Activated CD4-positive, alpha-beta T cell treated with anti-CD3 and anti-CD28 coated beads, Interleukin-2, amount 10 ng/mL, durations not matched to agents 7 days and 5 days (primary cell): ENCODE measurements at regions not wholly inside any gene's neighbourhood (a gene's known extent, or its start where the extent isn't known, plus 50 kb on each side); places are given as distances from the start of the nearest gene placed in this dataset.
"Not testable (repeated sequence)": the region's sequence is repeated elsewhere in the genome, so short reads cannot be mapped to it uniquely, and the experiment has no call there.

Source experiments
- CTCF ChIA-PET: fragments of 350-600 bp; sonication (Branson Sonifier 250); formaldehyde crosslinking; loops from one replicate; lab custom pipeline; 2021; ENCODE audit warnings: antibody characterized with exemption; lab: Charles Lee
- POLR2A ChIA-PET: fragments of 350-600 bp; sonication (Branson Sonifier 250); formaldehyde crosslinking; loops from one replicate; lab custom pipeline; 2021; ENCODE audit warnings: antibody characterized with exemption; lab: Charles Lee
- DNase-seq: peaks from one replicate; pipeline ENCODE4 v3.0.0-alpha.2; 2020
- H3K27ac Mint-ChIP-seq: one replicate; pipeline ENCODE4 v1.8.0; 2021; ENCODE audit warnings: mild to moderate bottlenecking, moderate library complexity, mixed read lengths
- H3K27me3 Mint-ChIP-seq: one replicate; pipeline ENCODE4 v1.8.0; 2021; ENCODE audit warnings: mixed read lengths
- H3K36me3 Mint-ChIP-seq: one replicate; pipeline ENCODE4 v1.8.0; 2021; ENCODE audit warnings: low read depth, mixed read lengths
- H3K4me1 Mint-ChIP-seq: one replicate; pipeline ENCODE4 v1.8.0; 2021; ENCODE audit warnings: mixed read lengths
- H3K4me3 Mint-ChIP-seq: one replicate; pipeline ENCODE4 v1.8.0; 2021; ENCODE audit warnings: mild to moderate bottlenecking, moderate library complexity, mixed read lengths
- H3K9me3 Mint-ChIP-seq: one replicate; pipeline ENCODE4 v1.8.0; 2021; ENCODE audit warnings: mixed read lengths

- DNase-seq = no peak
- no peaks in the 10 kb centered on the region for H3K9me3 Mint-ChIP-seq
- H3K4me3 Mint-ChIP-seq = no peak overlapping the region
- H3K27ac Mint-ChIP-seq = no peak overlapping the region
- ChIA-PET CTCF (interaction anchor here (0.7 to 1.2 kb wide), 2 partner anchors 13 to 32 kb away, joined by 3 read pairs; no protein-coding TSS in a partner anchor), POLR2A (no interaction called here)
- H3K27me3 Mint-ChIP-seq = no peaks in the 10 kb centered on the region
- H3K4me1 Mint-ChIP-seq = peaks cover 7% of the 10 kb centered on the region
- H3K36me3 Mint-ChIP-seq = no peaks in the 10 kb centered on the region
Observed at GRCh38 chr20:17824676-17825251, 125.0 kb downstream of the BANF2 start.

- H3K27me3 Mint-ChIP-seq = no peaks in the 10 kb centered on the region
- H3K36me3 Mint-ChIP-seq = no peaks in the 10 kb centered on the region
- peaks cover 3% of the 10 kb centered on the region for H3K9me3 Mint-ChIP-seq
Observed at GRCh38 chr20:17823409-17824144, 123.8 kb downstream of the BANF2 start.

GRCh38 chr20:17822540-17823408 is 123.0 kb downstream of the BANF2 start:
- POLR2A ChIA-PET = no interaction called here

More at GRCh38 chr20:17823409-17824144, 123.8 kb downstream of the BANF2 start:
- H3K27ac Mint-ChIP-seq = no peak overlapping the region
- DNase-seq = no peak
- ChIA-PET POLR2A (no interaction called here), CTCF (no interaction called here)
- no peak overlapping the region for H3K4me3 Mint-ChIP-seq
- peaks cover 7% of the 10 kb centered on the region for H3K4me1 Mint-ChIP-seq

GRCh38 chr20:17822039-17822438 is 122.3 kb downstream of the BANF2 start:
- ChIA-PET CTCF (interaction anchor here (1.1 kb wide), 1 partner anchor 74 kb away, joined by 3 read pairs; no protein-coding TSS in a partner anchor), POLR2A (no interaction called here)
- Mint-ChIP-seq H3K9me3 (peaks cover 3% of the 10 kb centered on the region), H3K4me3 (no peak overlapping the region), H3K36me3 (no peaks in the 10 kb centered on the region), H3K4me1 (peaks cover 7% of the 10 kb centered on the region), H3K27me3 (no peaks in the 10 kb centered on the region), H3K27ac (no peak overlapping the region)
- DNase-seq = no peak

More at GRCh38 chr20:17822540-17823408, 123.0 kb downstream of the BANF2 start:
- Mint-ChIP-seq H3K27ac (no peak overlapping the region), H3K4me1 (peaks cover 7% of the 10 kb centered on the region), H3K36me3 (no peaks in the 10 kb centered on the region), H3K4me3 (no peak overlapping the region), H3K9me3 (peaks cover 3% of the 10 kb centered on the region), H3K27me3 (no peaks in the 10 kb centered on the region)
- no peak for DNase-seq
- CTCF ChIA-PET = interaction anchor here (0.8 to 1.1 kb wide), 2 partner anchors 73 to 173 kb away, joined by 3 read pairs; no protein-coding TSS in a partner anchor

- POLR2A ChIA-PET, H3K9me3 Mint-ChIP-seq, H3K4me1 Mint-ChIP-seq: not testable (repeated sequence)
Observed at GRCh38 chr20:17821606-17822005, 121.8 kb downstream of the BANF2 start.

GRCh38 chr20:17819395-17820093 is 119.8 kb downstream of the BANF2 start:
- H3K27me3 Mint-ChIP-seq = no peaks in the 10 kb centered on the region
- peaks cover 3% of the 10 kb centered on the region for H3K9me3 Mint-ChIP-seq
- no peak overlapping the region for H3K27ac Mint-ChIP-seq
- ChIA-PET CTCF (no interaction called here), POLR2A (no interaction called here)
- no peaks in the 10 kb centered on the region for H3K36me3 Mint-ChIP-seq
- no peaks in the 10 kb centered on the region for H3K4me1 Mint-ChIP-seq
- no peak for DNase-seq
- H3K4me3 Mint-ChIP-seq = no peak overlapping the region

More at GRCh38 chr20:17821606-17822005, 121.8 kb downstream of the BANF2 start:
- not testable (repeated sequence) for H3K4me3 Mint-ChIP-seq, H3K27me3 Mint-ChIP-seq, H3K36me3 Mint-ChIP-seq, H3K27ac Mint-ChIP-seq, DNase-seq
- CTCF ChIA-PET = interaction anchor here (1.1 kb wide), 1 partner anchor 74 kb away, joined by 3 read pairs; no protein-coding TSS in a partner anchor

- Mint-ChIP-seq H3K9me3 (peaks cover 3% of the 10 kb centered on the region), H3K36me3 (no peaks in the 10 kb centered on the region), H3K27me3 (no peaks in the 10 kb centered on the region), H3K4me1 (no peaks in the 10 kb centered on the region), H3K27ac (no peak overlapping the region), H3K4me3 (no peak overlapping the region)
- no peak for DNase-seq
- POLR2A ChIA-PET = no interaction called here
- CTCF ChIA-PET = interaction anchor here (0.7 kb wide), 1 partner anchor 45 kb away, joined by 3 read pairs; no protein-coding TSS in a partner anchor
Observed at GRCh38 chr20:17818187-17818586, 118.4 kb downstream of the BANF2 start.

GRCh38 chr20:17816804-17817587 is 117.2 kb downstream of the BANF2 start:
- Mint-ChIP-seq H3K27me3 (no peaks in the 10 kb centered on the region), H3K9me3 (peaks cover 3% of the 10 kb centered on the region), H3K4me3 (no peak overlapping the region), H3K4me1 (no peaks in the 10 kb centered on the region), H3K27ac (no peak overlapping the region), H3K36me3 (no peaks in the 10 kb centered on the region)
- ChIA-PET CTCF (interaction anchor here (0.6 to 1.2 kb wide), 2 partner anchors 9 to 357 kb away, joined by 3 read pairs; no protein-coding TSS in a partner anchor), POLR2A (no interaction called here)
- no peak for DNase-seq

GRCh38 chr20:17811628-17811965 is 111.8 kb downstream of the BANF2 start:
- H3K4me3 Mint-ChIP-seq = no peak overlapping the region
- no peaks in the 10 kb centered on the region for H3K4me1 Mint-ChIP-seq
- no peaks in the 10 kb centered on the region for H3K9me3 Mint-ChIP-seq
- H3K36me3 Mint-ChIP-seq = no peaks in the 10 kb centered on the region
- CTCF ChIA-PET = no interaction called here
- H3K27ac Mint-ChIP-seq = no peak overlapping the region
- H3K27me3 Mint-ChIP-seq = no peaks in the 10 kb centered on the region
- no peak for DNase-seq
- POLR2A ChIA-PET = no interaction called here

- CTCF ChIA-PET = interaction anchor here (1.1 kb wide), 1 partner anchor 36 kb away, joined by 3 read pairs; no protein-coding TSS in a partner anchor
- POLR2A ChIA-PET = no interaction called here
- no peaks in the 10 kb centered on the region for H3K9me3 Mint-ChIP-seq
- DNase-seq = no peak
- no peak overlapping the region for H3K4me3 Mint-ChIP-seq
- no peaks in the 10 kb centered on the region for H3K4me1 Mint-ChIP-seq
- H3K36me3 Mint-ChIP-seq = no peaks in the 10 kb centered on the region
- H3K27ac Mint-ChIP-seq = no peak overlapping the region
- H3K27me3 Mint-ChIP-seq = no peaks in the 10 kb centered on the region
Observed at GRCh38 chr20:17810847-17811627, 111.3 kb downstream of the BANF2 start.

- Mint-ChIP-seq H3K4me1 (no peaks in the 10 kb centered on the region), H3K27ac (no peak overlapping the region), H3K27me3 (no peaks in the 10 kb centered on the region), H3K4me3 (no peak overlapping the region), H3K36me3 (no peaks in the 10 kb centered on the region), H3K9me3 (no peaks in the 10 kb centered on the region)
- DNase-seq = no peak
- CTCF ChIA-PET = interaction anchor here (1.1 kb wide), 1 partner anchor 35 kb away, joined by 3 read pairs; no protein-coding TSS in a partner anchor
- POLR2A ChIA-PET = no interaction called here
Observed at GRCh38 chr20:17810062-17810631, 110.4 kb downstream of the BANF2 start.
